ENCODE measurements at regions not wholly inside any gene's neighbourhood (a gene's known extent, or its start where the extent isn't known, plus 50 kb on each side); places are given as distances from the start of the nearest gene placed in this dataset.
"Not testable (repeated sequence)": the region's sequence is repeated elsewhere in the genome, so short reads cannot be mapped to it uniquely, and the experiment has no call there.

DNA sequence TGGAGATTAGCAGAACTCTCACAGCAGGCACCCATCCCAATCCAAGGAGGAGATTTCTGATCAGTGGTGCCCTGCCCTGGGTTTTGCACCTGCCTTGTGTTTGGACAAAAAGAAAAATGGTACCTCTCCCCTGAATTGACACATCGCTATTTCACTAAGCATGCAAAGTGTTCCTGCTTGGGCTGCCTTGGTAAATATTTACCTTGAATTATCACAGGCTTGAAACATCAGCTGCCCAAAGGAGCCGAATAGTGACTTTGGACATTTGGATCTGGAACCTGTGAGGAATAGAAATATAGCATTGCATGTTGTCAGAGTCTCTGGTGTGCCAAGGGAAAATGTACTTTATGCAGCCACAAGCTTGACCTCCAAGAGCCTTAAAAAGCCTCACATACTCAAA is 926.4 kb upstream of the FANCL start:
- TF ChIP-seq, protein P1, sequence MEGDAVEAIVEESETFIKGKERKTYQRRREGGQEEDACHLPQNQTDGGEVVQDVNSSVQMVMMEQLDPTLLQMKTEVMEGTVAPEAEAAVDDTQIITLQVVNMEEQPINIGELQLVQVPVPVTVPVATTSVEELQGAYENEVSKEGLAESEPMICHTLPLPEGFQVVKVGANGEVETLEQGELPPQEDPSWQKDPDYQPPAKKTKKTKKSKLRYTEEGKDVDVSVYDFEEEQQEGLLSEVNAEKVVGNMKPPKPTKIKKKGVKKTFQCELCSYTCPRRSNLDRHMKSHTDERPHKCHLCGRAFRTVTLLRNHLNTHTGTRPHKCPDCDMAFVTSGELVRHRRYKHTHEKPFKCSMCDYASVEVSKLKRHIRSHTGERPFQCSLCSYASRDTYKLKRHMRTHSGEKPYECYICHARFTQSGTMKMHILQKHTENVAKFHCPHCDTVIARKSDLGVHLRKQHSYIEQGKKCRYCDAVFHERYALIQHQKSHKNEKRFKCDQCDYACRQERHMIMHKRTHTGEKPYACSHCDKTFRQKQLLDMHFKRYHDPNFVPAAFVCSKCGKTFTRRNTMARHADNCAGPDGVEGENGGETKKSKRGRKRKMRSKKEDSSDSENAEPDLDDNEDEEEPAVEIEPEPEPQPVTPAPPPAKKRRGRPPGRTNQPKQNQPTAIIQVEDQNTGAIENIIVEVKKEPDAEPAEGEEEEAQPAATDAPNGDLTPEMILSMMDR (IDR thresholded peaks at IDR 0.05; ENCODE audit: low read depth, low read length), result no peak
- no peak for DNase-seq (ENCODE audit: extremely low read depth, low read depth)

DNA sequence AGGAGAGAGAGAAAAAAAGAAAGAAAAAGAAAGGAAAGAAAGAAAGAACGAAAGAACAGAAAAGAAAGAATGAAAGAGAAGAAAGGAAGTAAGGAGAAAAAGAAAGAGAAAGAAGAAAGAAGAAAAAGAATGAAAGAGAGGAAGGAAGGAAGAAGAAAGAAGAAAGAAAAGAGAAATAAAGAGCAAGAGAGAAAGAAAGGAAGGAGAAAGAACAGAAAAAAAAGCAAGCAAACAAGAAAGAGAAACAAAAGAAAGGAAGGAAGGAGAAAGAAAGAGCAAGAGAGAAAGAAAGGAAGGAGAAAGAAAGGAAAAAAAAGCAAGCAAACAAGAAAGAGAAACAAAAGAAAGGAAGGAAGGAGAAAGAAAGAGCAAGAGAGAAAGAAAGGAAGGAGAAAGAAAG is 916.8 kb upstream of the FANCL start:
- DNase-seq (ENCODE audit: extremely low read depth, low read depth), result not testable (repeated sequence)

DNA sequence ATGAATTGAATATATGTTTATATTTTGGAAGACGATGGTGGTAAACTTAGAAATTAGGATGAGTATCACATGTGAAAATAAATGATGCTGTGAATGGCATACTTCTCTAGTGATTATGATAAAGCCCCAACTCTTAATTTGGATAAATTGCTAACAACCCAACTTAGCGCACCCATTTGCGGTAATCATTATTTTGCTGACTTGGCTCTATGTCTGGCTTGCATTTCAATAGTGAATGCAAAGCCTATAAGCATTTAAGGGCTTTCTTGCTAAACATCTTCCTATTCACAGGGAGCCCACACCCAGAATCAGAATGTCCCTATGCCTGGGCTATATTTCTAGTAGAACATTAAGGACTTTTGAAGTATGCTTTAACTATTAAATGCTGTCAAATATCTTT is 910.7 kb upstream of the FANCL start:
- TF ChIP-seq, protein P1 (IDR thresholded peaks at IDR 0.05; ENCODE audit: low read depth, low read length), result no peak
- DNase-seq (ENCODE audit: extremely low read depth, low read depth), result no peak

DNA sequence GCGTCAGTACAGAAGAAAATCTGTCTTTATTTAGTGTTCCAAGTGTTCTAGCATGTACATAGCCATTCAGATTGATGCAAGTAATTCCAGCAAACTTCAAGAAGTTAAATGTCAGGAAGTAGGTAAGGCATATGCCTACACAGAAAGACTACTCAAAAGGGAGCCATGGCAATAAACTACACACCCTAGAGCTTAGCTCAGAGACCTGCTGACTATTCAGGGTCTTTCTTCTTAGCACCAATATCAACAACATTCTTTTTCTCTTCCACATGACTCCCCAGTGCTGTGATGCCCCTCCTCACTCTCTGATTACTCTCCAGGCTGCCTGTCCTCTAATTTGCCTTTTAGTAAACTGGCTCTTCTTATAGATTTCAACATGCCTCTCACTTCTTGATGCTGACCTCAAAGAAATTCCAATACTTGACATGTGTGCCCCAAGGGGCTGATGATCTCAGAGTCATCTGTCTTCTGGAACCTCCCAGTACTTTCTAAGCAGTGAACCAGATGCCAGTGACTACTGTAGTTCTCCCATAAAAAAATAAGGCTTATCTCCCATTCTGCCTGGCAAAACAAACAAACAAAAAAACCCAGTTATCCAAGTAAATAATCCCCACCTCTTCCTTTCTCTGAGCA is 909.2 kb upstream of the FANCL start:
- no peak for DNase-seq (ENCODE audit: extremely low read depth, low read depth)
- TF ChIP-seq, protein P1 (IDR thresholded peaks at IDR 0.05; ENCODE audit: low read depth, low read length), result no peak

DNA sequence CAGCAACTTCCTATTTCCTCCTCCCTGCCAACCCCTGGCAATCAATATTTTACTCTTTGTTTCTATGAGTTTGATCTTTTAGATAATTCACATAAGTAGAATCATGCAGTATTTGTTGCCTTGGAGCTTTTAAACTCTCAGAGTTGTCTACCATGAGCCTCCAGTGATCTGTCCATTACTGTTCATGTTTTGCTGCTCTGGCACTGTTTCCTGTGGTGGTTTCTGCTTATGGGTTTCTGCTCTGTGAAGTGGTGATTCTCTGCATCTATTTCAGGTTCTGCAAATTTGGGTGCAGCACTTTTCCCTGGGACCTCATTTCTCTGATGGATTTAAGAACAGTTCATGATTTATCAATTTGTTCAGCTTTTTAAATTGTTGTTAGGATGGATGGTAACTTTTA is 908.1 kb upstream of the FANCL start:
- TF ChIP-seq, protein P1 (IDR thresholded peaks at IDR 0.05; ENCODE audit: low read depth, low read length), result no peak
- DNase-seq (ENCODE audit: extremely low read depth, low read depth), result no peak

DNA sequence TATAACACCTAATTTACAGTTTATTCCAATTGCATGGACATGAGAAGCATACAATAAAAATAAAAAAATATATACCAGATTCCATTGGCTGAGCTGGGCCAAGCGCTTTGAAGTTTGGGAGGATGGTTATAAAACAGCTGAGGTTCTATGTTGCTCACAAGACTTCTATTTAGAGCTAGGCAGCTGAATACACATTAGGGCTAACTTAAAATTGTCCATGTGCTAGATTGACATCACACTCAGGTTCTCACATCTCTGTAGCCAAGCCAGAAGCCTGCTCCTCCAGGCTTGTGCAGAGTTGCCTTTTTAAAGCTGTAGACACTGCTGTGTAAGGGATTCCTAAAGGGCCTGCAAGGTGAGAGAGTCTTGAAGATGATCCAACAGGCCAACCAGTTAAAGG is 871.1 kb upstream of the FANCL start:
- TF ChIP-seq, protein P1 (IDR thresholded peaks at IDR 0.05; ENCODE audit: low read depth, low read length), result no peak
- DNase-seq (ENCODE audit: extremely low read depth, low read depth), result no peak

DNA sequence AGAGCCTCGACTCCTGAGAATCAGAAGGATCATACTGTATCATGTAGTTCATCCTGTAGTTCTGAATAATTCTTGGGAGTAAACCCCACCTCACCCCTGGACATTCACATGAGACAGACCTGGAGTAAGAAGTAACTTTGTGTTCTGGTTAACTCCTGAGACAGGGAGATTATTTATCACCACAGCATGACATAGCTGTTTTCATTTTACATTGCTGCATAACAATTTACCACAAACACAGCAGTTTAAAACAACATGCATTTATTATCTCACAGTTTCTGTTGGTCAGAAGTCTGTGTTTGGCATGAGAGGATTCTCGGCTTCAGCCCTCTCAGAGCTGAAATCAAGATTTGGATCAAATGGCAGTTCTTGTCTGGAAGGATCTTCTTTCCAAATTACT is 855.8 kb upstream of the FANCL start:
- no peak for DNase-seq (ENCODE audit: extremely low read depth, low read depth)
- TF ChIP-seq, protein P1 (IDR thresholded peaks at IDR 0.05; ENCODE audit: low read depth, low read length), result no peak

DNA sequence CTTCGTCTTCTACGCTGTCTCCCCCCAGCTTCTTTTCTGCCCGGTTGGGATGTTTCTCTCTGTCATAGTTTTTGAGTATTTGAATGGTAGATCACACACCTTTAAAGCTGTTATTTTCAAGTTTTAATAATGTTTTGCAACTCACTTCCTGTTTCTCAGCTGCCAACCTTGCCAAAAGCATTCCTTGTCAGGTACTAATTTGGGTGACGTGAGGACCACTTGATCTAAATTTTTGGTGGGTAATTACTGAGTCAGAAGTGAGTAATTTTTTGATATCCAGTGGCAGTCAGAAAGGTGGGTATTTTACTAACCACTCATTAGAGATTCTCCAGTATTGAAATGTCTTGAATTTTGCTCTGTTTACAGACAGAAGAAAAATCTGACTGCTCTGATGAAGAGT is 852.4 kb upstream of the FANCL start:
- no peak for DNase-seq (ENCODE audit: extremely low read depth, low read depth)
- TF ChIP-seq, protein P1 (IDR thresholded peaks at IDR 0.05; ENCODE audit: low read depth, low read length), result no peak
